Hepatocyte (in vitro differentiated cells): ENCODE measurements at regions not wholly inside any gene's neighbourhood (a gene's known extent, or its start where the extent isn't known, plus 50 kb on each side); places are given as distances from the start of the nearest gene placed in this dataset.

Source experiments
- DNase-seq: peaks from one replicate; pipeline ENCODE4 v3.0.0-alpha.2; 2016; ENCODE audit warnings: low spot score
- H2AFZ ChIP-seq: fragments of 200-600 bp; sonication (generic); 2 replicates; pipeline ENCODE4 v1.6.0; 2016; ENCODE audit warnings: antibody characterized with exemption, mild to moderate bottlenecking
- H3K27ac ChIP-seq: fragments of 200-600 bp; sonication (generic); 2 replicates; pipeline ENCODE4 v1.5.1; 2016; ENCODE audit warnings: mild to moderate bottlenecking
- H3K27me3 ChIP-seq: fragments of 200-600 bp; sonication (generic); 2 replicates; pipeline ENCODE4 v1.6.1; 2016
- H3K36me3 ChIP-seq: fragments of 200-600 bp; sonication (generic); replicated peaks from 2 replicates; pipeline ENCODE4 v1.5.1; 2016; ENCODE audit warnings: low read depth; ENCODE audit not compliant: insufficient read depth
- H3K4me1 ChIP-seq: fragments of 200-600 bp; sonication (generic); 2 replicates; pipeline ENCODE4 v1.5.1; 2016; ENCODE audit warnings: mild to moderate bottlenecking, moderate library complexity; ENCODE audit not compliant: insufficient read depth
- H3K4me2 ChIP-seq: fragments of 200-600 bp; sonication (generic); 2 replicates; pipeline ENCODE4 v1.6.0; 2016
- H3K4me3 ChIP-seq: fragments of 200-600 bp; sonication (generic); 2 replicates; pipeline ENCODE4 v1.5.1; 2016; ENCODE audit warnings: mild to moderate bottlenecking
- H3K79me2 ChIP-seq: fragments of 200-600 bp; sonication (generic); 2 replicates; pipeline ENCODE4 v1.6.0; 2017; ENCODE audit warnings: mild to moderate bottlenecking
- H3K9me2 ChIP-seq: fragments of 200-600 bp; sonication (generic); replicated peaks from 2 replicates; pipeline ENCODE4 v1.6.0; 2017; ENCODE audit warnings: mild to moderate bottlenecking; ENCODE audit not compliant: insufficient read depth
- H3K9me3 ChIP-seq: fragments of 200-600 bp; sonication (generic); 2 replicates; pipeline ENCODE4 v1.5.1; 2016; ENCODE audit warnings: low read depth, mild to moderate bottlenecking
- H4K20me1 ChIP-seq: fragments of 200-600 bp; sonication (generic); 2 replicates; pipeline ENCODE4 v1.6.0; 2016; ENCODE audit warnings: mild to moderate bottlenecking; ENCODE audit not compliant: insufficient read depth, poor library complexity, severe bottlenecking
- CTCF ChIP-seq: fragments of 200-600 bp; sonication (generic); IDR thresholded peaks from 2 replicates; pipeline ENCODE4 v1.5.1; 2016; ENCODE audit warnings: antibody characterized with exemption, mild to moderate bottlenecking; ENCODE audit not compliant: poor library complexity
- EZH2 ChIP-seq: fragments of 200-600 bp; sonication (generic); IDR thresholded peaks from 2 replicates; pipeline ENCODE4 v1.6.1; 2016; ENCODE audit warnings: antibody characterized with exemption, mild to moderate bottlenecking, borderline replicate concordance
- EZH2phosphoT487 ChIP-seq: fragments of 200-600 bp; sonication (generic); IDR thresholded peaks from one replicate; pipeline ENCODE4 v1.6.1; 2018; ENCODE audit warnings: antibody characterized with exemption, mild to moderate bottlenecking, low read depth, moderate library complexity; ENCODE audit not compliant: unreplicated experiment, severe bottlenecking
- WGBS: methylation state at CpG from one replicate; pipeline ENCODE4 v1.1.6; 2016; ENCODE audit warnings: low lambda C conversion rate; ENCODE audit errors: missing lambda C conversion rate; 5-methylcytosine and 5-hydroxymethylcytosine counted together

- Histone ChIP-seq H3K4me1 (peaks cover 27% of the 10 kb centered on the region), H3K9me3 (no peaks in the 10 kb centered on the region), H2AFZ (no peak overlapping the region), H3K27ac (peak overlapping the region; percentile 4), H3K27me3 (no peaks in the 10 kb centered on the region), H3K79me2 (no peaks in the 10 kb centered on the region), H3K4me3 (no peak overlapping the region), H3K9me2 (no peaks in the 10 kb centered on the region), H4K20me1 (no peaks in the 10 kb centered on the region), H3K36me3 (no peaks in the 10 kb centered on the region), H3K4me2 (no peak overlapping the region)
- no peak for DNase-seq
- TF ChIP-seq CTCF (no peak), EZH2phosphoT487 (no peak), EZH2 (no peak)
- 56% methylated on average over 2 of the region's 2 CpGs for WGBS
These were observed 107.6 kb downstream of the LURAP1L start for GRCh38 chr9:12882430-12882829.

- H4K20me1 ChIP-seq = no peaks in the 10 kb centered on the region
- H3K27ac ChIP-seq = no peak overlapping the region
- H3K4me2 ChIP-seq = no peak overlapping the region
- no peak overlapping the region for H3K4me3 ChIP-seq
- no peaks in the 10 kb centered on the region for H3K9me2 ChIP-seq
- no peak overlapping the region for H2AFZ ChIP-seq
- DNase-seq = peak; percentile 51
- no peaks in the 10 kb centered on the region for H3K36me3 ChIP-seq
- H3K4me1 ChIP-seq = peaks cover 12% of the 10 kb centered on the region
- H3K79me2 ChIP-seq = no peaks in the 10 kb centered on the region
- WGBS = 75% methylated on average over 4 of the region's 4 CpGs
- H3K9me3 ChIP-seq = no peaks in the 10 kb centered on the region
- TF ChIP-seq CTCF (peak; percentile 57), EZH2phosphoT487 (no peak), EZH2 (no peak)
- no peaks in the 10 kb centered on the region for H3K27me3 ChIP-seq
These were observed 110.0 kb downstream of the LURAP1L start for GRCh38 chr9:12884736-12885395.

- Histone ChIP-seq H3K4me3 (no peak overlapping the region), H3K4me1 (no peaks in the 10 kb centered on the region), H4K20me1 (no peaks in the 10 kb centered on the region), H3K79me2 (no peaks in the 10 kb centered on the region), H3K4me2 (no peak overlapping the region), H3K27ac (no peak overlapping the region), H3K9me2 (no peaks in the 10 kb centered on the region), H2AFZ (no peak overlapping the region), H3K27me3 (no peaks in the 10 kb centered on the region), H3K36me3 (no peaks in the 10 kb centered on the region), H3K9me3 (no peaks in the 10 kb centered on the region)
- DNase-seq = no peak
- 81% methylated on average over 2 of the region's 2 CpGs for WGBS
- TF ChIP-seq EZH2phosphoT487 = no peak
- TF ChIP-seq EZH2 = no peak
- no peak for TF ChIP-seq CTCF
These were observed 114.7 kb downstream of the LURAP1L start for GRCh38 chr9:12889402-12890106.
